ENCODE measurements at regions not wholly inside any gene's neighbourhood (a gene's known extent, or its start where the extent isn't known, plus 50 kb on each side); places are given as distances from the start of the nearest gene placed in this dataset.

DNA sequence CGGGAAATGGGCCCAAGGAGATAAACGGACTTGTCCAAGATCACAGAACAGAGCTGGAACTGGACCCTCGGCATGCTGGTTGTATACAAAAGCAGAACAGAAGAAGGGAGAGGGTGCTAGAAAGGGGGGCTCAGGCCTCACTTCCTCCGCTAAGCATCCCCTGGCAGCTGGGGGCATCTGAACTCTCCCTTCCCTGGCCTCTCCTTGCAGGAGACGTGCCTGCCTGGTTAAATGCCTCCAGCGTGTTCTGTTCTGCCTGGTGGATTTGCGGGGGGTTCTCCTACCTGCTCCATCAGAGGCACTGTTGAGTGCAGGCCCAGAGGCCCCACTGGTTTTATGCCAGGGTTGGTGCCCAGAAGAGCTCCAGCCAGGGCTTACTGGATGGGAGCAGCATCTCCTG is 124.7 kb downstream of the ZFP36L2 start:
- Histone ChIP-seq H3K4me1 (peaks cover 12 to 45% (median 25%) of the 10 kb centered on the region in 4 donors), H3K27me3 (no peaks in the 10 kb centered on the region), H3K4me3 (peak overlapping the region in 1 of 4 donors; percentile 43), H3K36me3 (no peaks in the 10 kb centered on the region), H3K27ac (peak overlapping the region; percentile 68 to 82 (median 78)), H3K9me3 (no peaks in the 10 kb centered on the region)
- intact Hi-C loops (cut with DNase I; ENCODE audit: low total_unique reads) = no loop called here
- in situ Hi-C loops (cut with MboI; ENCODE audit: low pct_ligation_motif_present in 1 of 4, low pct_unique_long_range_greater_than_20kb in 1 of 4, low sequenced_read_pairs in 3 of 4) = loop anchor here in 1 of 4 donors (25.0 kb wide), 1 partner anchor 386 kb away; no protein-coding TSS in a partner anchor
- WGBS, 2 donors (ENCODE audit: low coverage in 1 of 2) = 89% methylated on average over 7 of the region's 7 CpGs; no CpG with 5 or more reads in 1 of the 2 donors
- no peak for DNase-seq
- TF ChIP-seq, protein P1, sequence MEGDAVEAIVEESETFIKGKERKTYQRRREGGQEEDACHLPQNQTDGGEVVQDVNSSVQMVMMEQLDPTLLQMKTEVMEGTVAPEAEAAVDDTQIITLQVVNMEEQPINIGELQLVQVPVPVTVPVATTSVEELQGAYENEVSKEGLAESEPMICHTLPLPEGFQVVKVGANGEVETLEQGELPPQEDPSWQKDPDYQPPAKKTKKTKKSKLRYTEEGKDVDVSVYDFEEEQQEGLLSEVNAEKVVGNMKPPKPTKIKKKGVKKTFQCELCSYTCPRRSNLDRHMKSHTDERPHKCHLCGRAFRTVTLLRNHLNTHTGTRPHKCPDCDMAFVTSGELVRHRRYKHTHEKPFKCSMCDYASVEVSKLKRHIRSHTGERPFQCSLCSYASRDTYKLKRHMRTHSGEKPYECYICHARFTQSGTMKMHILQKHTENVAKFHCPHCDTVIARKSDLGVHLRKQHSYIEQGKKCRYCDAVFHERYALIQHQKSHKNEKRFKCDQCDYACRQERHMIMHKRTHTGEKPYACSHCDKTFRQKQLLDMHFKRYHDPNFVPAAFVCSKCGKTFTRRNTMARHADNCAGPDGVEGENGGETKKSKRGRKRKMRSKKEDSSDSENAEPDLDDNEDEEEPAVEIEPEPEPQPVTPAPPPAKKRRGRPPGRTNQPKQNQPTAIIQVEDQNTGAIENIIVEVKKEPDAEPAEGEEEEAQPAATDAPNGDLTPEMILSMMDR (IDR thresholded peaks at IDR 0.05) = no peak
- TF ChIP-seq POLR2AphosphoS5 (IDR thresholded peaks at IDR 0.05) (no peak), EP300 (IDR thresholded peaks at IDR 0.05; ENCODE audit: low read depth) (no peak), POLR2A (IDR thresholded peaks at IDR 0.05) (no peak)

DNA sequence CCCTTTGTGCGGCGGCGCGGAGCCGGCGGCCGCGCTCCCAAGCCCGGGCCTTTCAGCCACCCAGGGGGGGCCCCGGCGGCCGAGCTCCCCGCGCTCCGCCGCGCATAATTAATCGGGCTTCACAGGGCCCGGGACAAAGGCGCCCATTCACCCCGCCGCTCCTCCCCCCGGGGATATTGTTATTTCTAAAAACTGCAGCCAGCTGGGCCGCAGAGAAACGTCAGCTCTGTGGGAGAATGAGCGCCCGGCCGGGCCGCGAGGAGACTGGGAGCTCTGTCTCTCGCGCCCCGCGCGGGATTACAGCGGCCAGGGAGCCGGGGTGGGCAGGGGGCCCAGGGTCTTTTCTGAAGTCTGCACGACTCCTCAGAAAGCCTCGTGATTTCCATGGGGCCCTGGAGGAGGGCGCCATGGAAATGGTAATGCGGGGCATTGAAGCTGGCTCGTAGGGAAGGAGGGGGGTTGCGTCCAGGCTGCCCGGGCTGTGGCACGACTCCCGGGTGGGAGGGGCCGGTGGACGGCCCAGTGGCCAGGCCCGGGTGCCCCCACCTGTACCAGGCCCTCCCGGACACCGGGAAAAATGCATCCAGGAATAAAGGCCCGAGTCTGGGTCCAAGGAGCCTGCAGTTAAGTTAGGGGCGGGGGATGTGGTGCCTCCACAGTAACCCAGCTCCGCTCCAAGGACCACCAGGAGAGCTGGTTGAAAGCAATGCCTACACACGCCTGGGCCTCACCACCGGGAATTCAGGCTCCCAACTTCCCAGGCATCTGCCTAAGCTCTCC is 125.3 kb downstream of the ZFP36L2 start:
- TF ChIP-seq POLR2AphosphoS5 (IDR thresholded peaks at IDR 0.05) = peak; percentile 29 to 59 (median 34)
- peak; percentile 19 for TF ChIP-seq POLR2A (IDR thresholded peaks at IDR 0.05)
- TF ChIP-seq, protein P1 (IDR thresholded peaks at IDR 0.05) = no peak
- H3K27me3 ChIP-seq = no peaks in the 10 kb centered on the region
- H3K27ac ChIP-seq = peak overlapping the region; percentile 68 to 82 (median 78)
- H3K9me3 ChIP-seq = no peaks in the 10 kb centered on the region
- peaks cover 7 to 38% (median 18%) of the 10 kb centered on the region in 4 donors for H3K4me1 ChIP-seq
- H3K4me3 ChIP-seq = peak overlapping the region; percentile 2 to 43 (median 29)
- 60% methylated on average over 50 of the region's 56 CpGs; no CpG with 5 or more reads in 1 of the 2 donors for WGBS, 2 donors (ENCODE audit: low coverage in 1 of 2)
- intact Hi-C loops (cut with DNase I; ENCODE audit: low total_unique reads) (no loop called here), in situ Hi-C loops (cut with MboI; ENCODE audit: low pct_ligation_motif_present in 1 of 4, low pct_unique_long_range_greater_than_20kb in 1 of 4, low sequenced_read_pairs in 3 of 4) (loop anchor here in 1 of 4 donors (25.0 kb wide), 1 partner anchor 386 kb away; no protein-coding TSS in a partner anchor)
- no peak for DNase-seq
- no peaks in the 10 kb centered on the region for H3K36me3 ChIP-seq

DNA sequence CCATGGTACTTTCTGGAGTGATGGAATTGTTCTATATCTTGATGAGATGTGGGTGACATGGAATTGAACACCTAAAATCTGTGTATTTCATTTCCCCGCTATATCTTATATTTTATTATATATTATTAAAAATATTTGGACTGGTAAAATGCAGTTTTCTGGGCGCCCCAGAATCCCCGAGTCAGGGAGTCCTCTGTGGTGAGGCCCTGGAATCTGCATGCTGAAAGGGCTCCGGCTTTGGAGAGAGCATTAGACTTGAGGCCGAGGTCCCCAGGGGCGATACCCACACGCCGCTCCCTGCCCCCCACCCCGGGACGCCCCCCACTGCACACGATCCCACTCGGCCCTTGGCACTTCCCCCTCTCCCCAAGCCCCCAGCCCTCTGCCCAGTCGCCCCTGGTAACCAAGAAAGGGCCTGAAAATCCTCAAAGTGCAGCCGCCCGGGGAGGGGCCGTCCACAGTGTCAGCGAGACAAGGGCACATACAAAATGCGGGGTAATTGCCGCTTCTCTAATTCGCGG is 126.0 kb downstream of the ZFP36L2 start:
- peaks cover under 1 to 32% (median 12%) of the 10 kb centered on the region in 4 donors for H3K4me1 ChIP-seq
- in situ Hi-C loops (cut with MboI; ENCODE audit: low pct_ligation_motif_present in 1 of 4, low pct_unique_long_range_greater_than_20kb in 1 of 4, low sequenced_read_pairs in 3 of 4) (loop anchor here in 1 of 4 donors (25.0 kb wide), 1 partner anchor 387 kb away; no protein-coding TSS in a partner anchor), intact Hi-C loops (cut with DNase I; ENCODE audit: low total_unique reads) (no loop called here)
- peak overlapping the region in 3 of 4 donors; percentile 26 to 43 (median 32) for H3K4me3 ChIP-seq
- H3K27ac ChIP-seq = peak overlapping the region; percentile 68 to 82 (median 78)
- H3K36me3 ChIP-seq = no peaks in the 10 kb centered on the region
- TF ChIP-seq EP300 (IDR thresholded peaks at IDR 0.05; ENCODE audit: low read depth) = no peak
- no peak for TF ChIP-seq POLR2A (IDR thresholded peaks at IDR 0.05)
- TF ChIP-seq, protein P1 (IDR thresholded peaks at IDR 0.05) = no peak
- no peak for TF ChIP-seq POLR2AphosphoS5 (IDR thresholded peaks at IDR 0.05)
- WGBS, 2 donors (ENCODE audit: low coverage in 1 of 2) = 73 to 80% methylated on average over 3 to 20 of the region's 21 CpGs
- DNase-seq = no peak
- H3K27me3 ChIP-seq = no peaks in the 10 kb centered on the region
- no peaks in the 10 kb centered on the region for H3K9me3 ChIP-seq

DNA sequence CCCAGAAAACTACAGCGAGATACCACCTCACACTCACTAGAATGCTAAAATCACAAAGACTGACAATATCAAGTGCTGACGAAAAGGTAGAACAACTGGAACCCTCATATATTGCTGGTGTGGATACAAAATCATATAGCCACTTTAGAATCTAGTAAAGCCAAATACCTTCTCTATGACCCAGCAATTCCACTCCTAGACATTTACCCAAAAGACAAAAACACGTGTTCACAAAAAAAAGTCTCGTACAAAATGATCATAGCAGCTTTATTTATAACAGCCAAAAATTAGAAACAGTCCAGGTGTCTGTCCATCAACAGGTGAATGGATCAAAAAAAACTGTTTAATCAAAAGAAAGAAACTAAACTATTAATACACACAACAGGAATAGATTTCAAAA is 126.6 kb downstream of the ZFP36L2 start:
- intact Hi-C loops (cut with DNase I; ENCODE audit: low total_unique reads) (no loop called here), in situ Hi-C loops (cut with MboI; ENCODE audit: low pct_ligation_motif_present in 1 of 4, low pct_unique_long_range_greater_than_20kb in 1 of 4, low sequenced_read_pairs in 3 of 4) (loop anchor here in 1 of 4 donors (25.0 kb wide), 1 partner anchor 388 kb away; no protein-coding TSS in a partner anchor)
- peaks cover 0 to 27% (median 9%) of the 10 kb centered on the region in 4 donors for H3K4me1 ChIP-seq
- H3K4me3 ChIP-seq = no peak overlapping the region
- no peaks in the 10 kb centered on the region for H3K36me3 ChIP-seq
- DNase-seq = no peak
- peak overlapping the region in 1 of 4 donors; percentile 82 for H3K27ac ChIP-seq
- WGBS, 2 donors (ENCODE audit: low coverage in 1 of 2) = 93 to 96% methylated on average over 3 to 4 of the region's 4 CpGs
- TF ChIP-seq, protein P1 (IDR thresholded peaks at IDR 0.05) = no peak
- TF ChIP-seq POLR2AphosphoS5 (IDR thresholded peaks at IDR 0.05) (no peak), POLR2A (IDR thresholded peaks at IDR 0.05) (no peak), EP300 (IDR thresholded peaks at IDR 0.05; ENCODE audit: low read depth) (no peak)
- no peaks in the 10 kb centered on the region for H3K9me3 ChIP-seq
- H3K27me3 ChIP-seq = no peaks in the 10 kb centered on the region

Data from transverse colon (tissue), 4 donors.